ENCODE measurements at regions not wholly inside any gene's neighbourhood (a gene's known extent, or its start where the extent isn't known, plus 50 kb on each side); places are given as distances from the start of the nearest gene placed in this dataset.

- TF ChIP-seq KDM1A (IDR thresholded peaks at IDR 0.05; ENCODE audit: borderline replicate concordance, low read length) (no peak), ZNF274 (IDR thresholded peaks at IDR 0.05; ENCODE audit: borderline replicate concordance, extremely low read depth, low read length) (no peak), CTCF (IDR thresholded peaks at IDR 0.05; ENCODE audit: control extremely low read depth in 1 of 3, insufficient read depth in 1 of 3, low read depth in 1 of 3, low read length in 3 of 3) (no peak), SUZ12 (IDR thresholded peaks at IDR 0.05; ENCODE audit: low read length) (no peak), SRF (IDR thresholded peaks at IDR 0.05; ENCODE audit: low read depth, low read length) (no peak), CBX5 (IDR thresholded peaks at IDR 0.05; ENCODE audit: low read depth, low read length) (no peak), EGR1 (IDR thresholded peaks at IDR 0.05; ENCODE audit: borderline replicate concordance, low read depth, low read length) (no peak), GABPA (IDR thresholded peaks at IDR 0.05; ENCODE audit: borderline replicate concordance, insufficient read depth, low read length) (no peak), RNF2 (IDR thresholded peaks at IDR 0.05; ENCODE audit: borderline replicate concordance, low read depth, low read length, missing control alignments, poor library complexity, severe bottlenecking) (no peak), POLR2A (IDR thresholded peaks at IDR 0.05; ENCODE audit: control extremely low read depth in 1 of 2, low read depth in 2 of 2, low read length in 2 of 2) (no peak)
These were observed 1338.0 kb downstream of the FSTL5 start for GRCh38 chr4:160825644-160826338.

Data from H1 (cell line).